GM12875 (cell line): ENCODE measurements at regions not wholly inside any gene's neighbourhood (a gene's known extent, or its start where the extent isn't known, plus 50 kb on each side); places are given as distances from the start of the nearest gene placed in this dataset.

Experiments used
- H3K4me3 ChIP-seq: one replicate; pipeline ENCODE4 v1.5.1; 2011; ENCODE audit warnings: low read depth, low read length, control low read depth
- TF ChIP-seq, protein P1 (sequence below): IDR thresholded peaks from 2 replicates; pipeline ENCODE4 v1.5.1; 2011; ENCODE audit warnings: low read depth, mild to moderate bottlenecking, control low read depth, inconsistent platforms, low read length, moderate library complexity, borderline replicate concordance; ENCODE audit not compliant: insufficient read depth

DNA sequence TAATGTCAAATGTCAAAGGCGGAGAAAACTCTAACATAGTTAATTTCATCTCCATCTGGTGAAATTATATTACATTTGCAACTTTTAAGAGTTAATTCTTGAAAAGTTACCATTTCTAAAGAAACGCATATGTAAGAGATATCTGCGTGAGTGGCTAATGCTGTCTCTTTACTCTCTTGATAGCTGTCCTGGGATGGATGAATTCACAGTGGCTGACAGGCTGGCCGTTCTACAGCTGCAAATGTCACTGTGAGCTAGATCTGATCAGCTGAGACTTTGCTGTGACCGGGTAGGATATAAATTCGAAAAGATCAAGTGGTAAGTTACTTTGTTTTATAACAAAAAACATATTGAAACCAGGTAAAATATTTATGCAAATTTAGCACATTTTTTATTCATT lies 557.1 kb upstream of the DDX18 start:
- no peak overlapping the region for H3K4me3 ChIP-seq
- TF ChIP-seq, protein P1, sequence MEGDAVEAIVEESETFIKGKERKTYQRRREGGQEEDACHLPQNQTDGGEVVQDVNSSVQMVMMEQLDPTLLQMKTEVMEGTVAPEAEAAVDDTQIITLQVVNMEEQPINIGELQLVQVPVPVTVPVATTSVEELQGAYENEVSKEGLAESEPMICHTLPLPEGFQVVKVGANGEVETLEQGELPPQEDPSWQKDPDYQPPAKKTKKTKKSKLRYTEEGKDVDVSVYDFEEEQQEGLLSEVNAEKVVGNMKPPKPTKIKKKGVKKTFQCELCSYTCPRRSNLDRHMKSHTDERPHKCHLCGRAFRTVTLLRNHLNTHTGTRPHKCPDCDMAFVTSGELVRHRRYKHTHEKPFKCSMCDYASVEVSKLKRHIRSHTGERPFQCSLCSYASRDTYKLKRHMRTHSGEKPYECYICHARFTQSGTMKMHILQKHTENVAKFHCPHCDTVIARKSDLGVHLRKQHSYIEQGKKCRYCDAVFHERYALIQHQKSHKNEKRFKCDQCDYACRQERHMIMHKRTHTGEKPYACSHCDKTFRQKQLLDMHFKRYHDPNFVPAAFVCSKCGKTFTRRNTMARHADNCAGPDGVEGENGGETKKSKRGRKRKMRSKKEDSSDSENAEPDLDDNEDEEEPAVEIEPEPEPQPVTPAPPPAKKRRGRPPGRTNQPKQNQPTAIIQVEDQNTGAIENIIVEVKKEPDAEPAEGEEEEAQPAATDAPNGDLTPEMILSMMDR = no peak

DNA sequence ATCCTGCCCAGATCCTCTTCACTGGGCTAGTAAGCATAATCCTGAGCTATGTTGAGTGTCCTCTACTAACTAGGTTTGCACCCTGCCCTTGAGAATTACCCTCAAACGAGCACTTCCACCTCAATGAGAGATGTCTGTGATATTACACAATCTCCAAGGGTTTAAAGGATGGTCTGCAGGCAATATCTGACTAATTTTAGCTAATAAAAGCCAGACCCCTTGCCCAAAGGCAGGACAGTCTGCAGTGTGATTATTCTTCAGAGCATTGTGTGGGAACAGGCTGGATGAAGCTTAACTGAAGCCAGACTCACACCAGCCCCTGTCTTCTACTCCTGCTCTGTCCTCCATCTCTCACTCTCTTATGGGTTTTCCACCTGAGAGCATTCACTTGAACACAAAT lies 544.9 kb upstream of the DDX18 start:
- no peak overlapping the region for H3K4me3 ChIP-seq
- TF ChIP-seq, protein P1 = no peak

DNA sequence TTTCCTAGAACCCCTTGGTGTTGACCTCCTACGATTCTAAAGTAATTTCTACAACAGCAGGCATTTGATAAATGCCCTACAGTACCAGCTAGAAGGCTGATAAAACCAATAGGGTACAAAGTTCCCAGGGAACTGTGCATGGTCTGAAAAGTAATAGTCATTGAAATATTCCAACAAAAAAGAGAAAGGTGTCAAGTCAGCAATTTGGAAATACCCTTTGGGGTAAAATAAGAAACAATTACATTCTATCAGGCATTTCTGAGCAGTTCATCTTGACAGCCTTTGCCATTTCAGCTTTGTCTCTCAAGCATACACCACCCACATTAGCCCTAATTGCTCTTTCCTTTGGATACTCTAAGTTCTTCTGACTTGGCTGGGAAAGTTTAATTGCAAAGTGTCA lies 542.9 kb upstream of the DDX18 start:
- TF ChIP-seq, protein P1 = no peak
- no peak overlapping the region for H3K4me3 ChIP-seq

GRCh38 chr2:117273009-117273671 lies 541.4 kb upstream of the DDX18 start:
- TF ChIP-seq, protein P1 = no peak
- H3K4me3 ChIP-seq = no peak overlapping the region

GRCh38 chr2:117293012-117293411 lies 521.5 kb upstream of the DDX18 start:
- TF ChIP-seq, protein P1 = no peak
- H3K4me3 ChIP-seq = no peak overlapping the region

DNA sequence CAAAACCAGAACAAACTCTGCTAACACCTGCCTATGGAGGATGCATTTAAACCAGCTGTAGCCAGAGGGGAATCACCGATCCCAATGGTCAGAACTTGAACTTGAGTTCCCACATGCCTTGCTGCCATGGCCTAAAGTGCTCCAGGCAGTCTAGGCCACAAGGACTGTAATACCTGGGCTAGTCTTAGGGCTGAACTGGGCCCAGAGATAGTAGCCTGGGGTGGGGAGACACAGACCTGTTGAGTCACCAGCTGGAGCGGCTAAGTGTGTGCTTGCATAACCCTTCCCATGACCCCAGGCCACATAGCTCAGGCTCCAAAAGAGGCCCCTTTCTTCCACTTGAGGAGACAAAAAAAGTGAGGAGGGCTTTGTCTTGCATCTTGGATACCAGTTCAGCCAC lies 515.0 kb upstream of the DDX18 start:
- H3K4me3 ChIP-seq = no peak overlapping the region
- TF ChIP-seq, protein P1 = no peak
